GM23338 (cell line): ENCODE measurements at regions not wholly inside any gene's neighbourhood (a gene's known extent, or its start where the extent isn't known, plus 50 kb on each side); places are given as distances from the start of the nearest gene placed in this dataset.

Source experiments
- ATAC-seq: fragments of 200-7000 bp; cut with Tn5 transposase; 3 replicates; pipeline ENCODE4 v1.9.1; 2020
- DNase-seq: peaks from one replicate; pipeline ENCODE4 v3.0.0-alpha.2; 2015; ENCODE audit warnings: low spot score
- H2AFZ ChIP-seq: fragments of 200-600 bp; sonication (generic); 2 replicates; pipeline ENCODE4 v1.8.0; 2016; ENCODE audit warnings: antibody characterized with exemption, mild to moderate bottlenecking, moderate library complexity
- H3F3A ChIP-seq: fragments of 200-600 bp; sonication (generic); replicated peaks from 2 replicates; pipeline ENCODE4 v1.8.0; 2017; ENCODE audit warnings: antibody characterized with exemption, mixed run types, low read depth
- H3K27ac ChIP-seq: fragments of 200-600 bp; sonication (generic); 2 replicates; pipeline ENCODE4 v1.6.1; 2016; ENCODE audit warnings: low read depth
- H3K27me3 ChIP-seq: fragments of 200-600 bp; sonication (generic); 2 replicates; pipeline ENCODE4 v1.8.0; 2016; ENCODE audit warnings: mild to moderate bottlenecking, mixed run types, moderate library complexity; ENCODE audit not compliant: insufficient read depth
- H3K36me3 ChIP-seq: fragments of 200-600 bp; sonication (generic); 2 replicates; pipeline ENCODE4 v1.8.0; 2016; ENCODE audit warnings: mild to moderate bottlenecking; ENCODE audit not compliant: insufficient read depth
- H3K4me1 ChIP-seq: fragments of 200-600 bp; sonication (generic); 2 replicates; pipeline ENCODE4 v1.8.0; 2016; ENCODE audit warnings: mild to moderate bottlenecking, moderate library complexity; ENCODE audit not compliant: insufficient read depth
- H3K4me2 ChIP-seq: fragments of 200-600 bp; sonication (generic); 2 replicates; pipeline ENCODE4 v1.7.1; 2017; ENCODE audit warnings: mixed run types
- H3K4me3 ChIP-seq: fragments of 200-600 bp; sonication (generic); 2 replicates; pipeline ENCODE4 v1.6.1; 2016; ENCODE audit warnings: mixed run types
- H3K79me2 ChIP-seq: fragments of 200-600 bp; sonication (generic); replicated peaks from 2 replicates; pipeline ENCODE4 v1.8.0; 2017; ENCODE audit warnings: mild to moderate bottlenecking; ENCODE audit not compliant: insufficient read depth
- H3K9me2 ChIP-seq: fragments of 200-600 bp; sonication (generic); 2 replicates; pipeline ENCODE4 v1.8.0; 2017; ENCODE audit not compliant: insufficient read depth
- H4K20me1 ChIP-seq: fragments of 200-600 bp; sonication (generic); replicated peaks from 2 replicates; pipeline ENCODE4 v1.8.0; 2017; ENCODE audit warnings: mild to moderate bottlenecking; ENCODE audit not compliant: insufficient read depth
- H3K27ac Mint-ChIP-seq: 2 replicates; pipeline ENCODE4 v1.8.0; 2020; ENCODE audit warnings: inconsistent platforms, mild to moderate bottlenecking, moderate library complexity, mixed read lengths
- H3K27me3 Mint-ChIP-seq: 3 replicates; pipeline ENCODE4 v1.8.0; 2022; ENCODE audit warnings: low read depth, mild to moderate bottlenecking, moderate library complexity, mixed read lengths, inconsistent platforms; ENCODE audit not compliant: insufficient read depth, poor library complexity
- H3K36me3 Mint-ChIP-seq: 3 replicates; pipeline ENCODE4 v1.8.0; 2021; ENCODE audit warnings: low read depth, mild to moderate bottlenecking, inconsistent platforms, moderate library complexity, mixed read lengths
- H3K4me1 Mint-ChIP-seq: 3 replicates; pipeline ENCODE4 v1.8.0; 2020; ENCODE audit warnings: mild to moderate bottlenecking, inconsistent platforms, mixed read lengths
- H3K4me3 Mint-ChIP-seq: 3 replicates; pipeline ENCODE4 v1.8.0; 2021; ENCODE audit warnings: moderate library complexity, mild to moderate bottlenecking, inconsistent platforms, mixed read lengths
- H3K9me3 Mint-ChIP-seq: 3 replicates; pipeline ENCODE4 v1.8.0; 2020; ENCODE audit warnings: moderate library complexity, mild to moderate bottlenecking, inconsistent platforms, mixed read lengths
- CREB1 ChIP-seq: fragments of 250-450 bp; sonication (Bioruptor Pico); IDR thresholded peaks from 2 replicates; pipeline ENCODE4 v1.5.0; 2020; ENCODE audit warnings: low read depth, mild to moderate bottlenecking, moderate library complexity
- ETS1 ChIP-seq: IDR thresholded peaks from 2 replicates; pipeline ENCODE4 v1.6.1; 2016; ENCODE audit warnings: antibody characterized with exemption
- EZH2 ChIP-seq: fragments of 200-600 bp; sonication (generic); IDR thresholded peaks from one replicate; pipeline ENCODE4 v1.8.0; 2017; ENCODE audit warnings: antibody characterized with exemption, mild to moderate bottlenecking, low read depth; ENCODE audit not compliant: unreplicated experiment
- EZH2phosphoT487 ChIP-seq: fragments of 200-600 bp; sonication (generic); IDR thresholded peaks from one replicate; pipeline ENCODE4 v1.8.1; 2018; ENCODE audit warnings: antibody characterized with exemption; ENCODE audit not compliant: unreplicated experiment
- JUNB ChIP-seq: IDR thresholded peaks from one replicate; pipeline ENCODE4 v1.6.1; 2016; ENCODE audit warnings: antibody characterized with exemption; ENCODE audit not compliant: unreplicated experiment
- NANOG ChIP-seq: IDR thresholded peaks from 2 replicates; pipeline ENCODE4 v1.6.1; 2016; ENCODE audit warnings: antibody characterized with exemption, borderline replicate concordance
- POLR2AphosphoS5 ChIP-seq: IDR thresholded peaks from 2 replicates; pipeline ENCODE4 v1.6.1; 2016; ENCODE audit warnings: antibody characterized with exemption, low read depth
- REST ChIP-seq: IDR thresholded peaks from one replicate; pipeline ENCODE4 v1.6.1; 2018; ENCODE audit warnings: antibody characterized with exemption; ENCODE audit not compliant: unreplicated experiment
- STAT1 ChIP-seq: IDR thresholded peaks from one replicate; pipeline ENCODE4 v1.6.1; 2016; ENCODE audit warnings: antibody characterized with exemption; ENCODE audit not compliant: unreplicated experiment
- ZNF114 ChIP-seq: fragments of 250-450 bp; sonication (Bioruptor Pico); IDR thresholded peaks from 2 replicates; pipeline ENCODE4 v1.5.0; 2020; ENCODE audit warnings: mild to moderate bottlenecking, moderate library complexity
- TF ChIP-seq, protein P1 (sequence below), 2 experiments: fragments of 200-600 bp in 1 of 2; sonication (generic) in 1 of 2; conservative IDR thresholded peaks; 2 replicates each; pipeline versions ENCODE4 v1.5.1 to v1.6.1; 2016 to 2017; ENCODE audit warnings: antibody characterized with exemption in 2 of 2, low read depth in 2 of 2, mild to moderate bottlenecking in 2 of 2, moderate library complexity in 1 of 2

GRCh38 chr13:109401307-109401706 lies 385.1 kb downstream of the IRS2 start (continued):
- no peak for TF ChIP-seq REST
- TF ChIP-seq EZH2phosphoT487: no peak

- 0 out of 3 replicates have a peak, but pooled peaks have one; percentile 25 for ATAC-seq
- Histone ChIP-seq H3K27ac (no peak overlapping the region), H3K9me2 (no peaks in the 10 kb centered on the region), H3K79me2 (no peaks in the 10 kb centered on the region), H2AFZ (peak overlapping the region; percentile 49), H3F3A (no peaks in the 10 kb centered on the region), H3K4me1 (peaks cover 8% of the 10 kb centered on the region), H3K4me3 (no peak overlapping the region), H3K27me3 (no peaks in the 10 kb centered on the region), H3K36me3 (no peaks in the 10 kb centered on the region), H3K4me2 (no peak overlapping the region), H4K20me1 (no peaks in the 10 kb centered on the region)
- Mint-ChIP-seq H3K27me3 (no peaks in the 10 kb centered on the region), H3K9me3 (peaks cover 13% of the 10 kb centered on the region), H3K36me3 (no peaks in the 10 kb centered on the region; the same call in 2 of the 3 replicates), H3K4me3 (no peak overlapping the region), H3K4me1 (peaks cover 5% of the 10 kb centered on the region; the same call in 1 of the 3 replicates), H3K27ac (no peak overlapping the region)
- no peak for DNase-seq
- TF ChIP-seq POLR2AphosphoS5 (no peak), EZH2phosphoT487 (no peak), CREB1 (CRISPR knock-in tag) (no peak), STAT1 (no peak), EZH2 (no peak), NANOG (no peak), REST (no peak), JUNB (no peak), ETS1 (no peak), ZNF114 (CRISPR knock-in tag) (no peak)
- TF ChIP-seq, protein P1, sequence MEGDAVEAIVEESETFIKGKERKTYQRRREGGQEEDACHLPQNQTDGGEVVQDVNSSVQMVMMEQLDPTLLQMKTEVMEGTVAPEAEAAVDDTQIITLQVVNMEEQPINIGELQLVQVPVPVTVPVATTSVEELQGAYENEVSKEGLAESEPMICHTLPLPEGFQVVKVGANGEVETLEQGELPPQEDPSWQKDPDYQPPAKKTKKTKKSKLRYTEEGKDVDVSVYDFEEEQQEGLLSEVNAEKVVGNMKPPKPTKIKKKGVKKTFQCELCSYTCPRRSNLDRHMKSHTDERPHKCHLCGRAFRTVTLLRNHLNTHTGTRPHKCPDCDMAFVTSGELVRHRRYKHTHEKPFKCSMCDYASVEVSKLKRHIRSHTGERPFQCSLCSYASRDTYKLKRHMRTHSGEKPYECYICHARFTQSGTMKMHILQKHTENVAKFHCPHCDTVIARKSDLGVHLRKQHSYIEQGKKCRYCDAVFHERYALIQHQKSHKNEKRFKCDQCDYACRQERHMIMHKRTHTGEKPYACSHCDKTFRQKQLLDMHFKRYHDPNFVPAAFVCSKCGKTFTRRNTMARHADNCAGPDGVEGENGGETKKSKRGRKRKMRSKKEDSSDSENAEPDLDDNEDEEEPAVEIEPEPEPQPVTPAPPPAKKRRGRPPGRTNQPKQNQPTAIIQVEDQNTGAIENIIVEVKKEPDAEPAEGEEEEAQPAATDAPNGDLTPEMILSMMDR (conservative IDR thresholded peaks at IDR 0.05; ENCODE audit: low read depth in 2 of 2): no peak
These were observed 385.6 kb downstream of the IRS2 start for GRCh38 chr13:109400624-109401257.
